ENCODE measurements at regions not wholly inside any gene's neighbourhood (a gene's known extent, or its start where the extent isn't known, plus 50 kb on each side); places are given as distances from the start of the nearest gene placed in this dataset.

DNA sequence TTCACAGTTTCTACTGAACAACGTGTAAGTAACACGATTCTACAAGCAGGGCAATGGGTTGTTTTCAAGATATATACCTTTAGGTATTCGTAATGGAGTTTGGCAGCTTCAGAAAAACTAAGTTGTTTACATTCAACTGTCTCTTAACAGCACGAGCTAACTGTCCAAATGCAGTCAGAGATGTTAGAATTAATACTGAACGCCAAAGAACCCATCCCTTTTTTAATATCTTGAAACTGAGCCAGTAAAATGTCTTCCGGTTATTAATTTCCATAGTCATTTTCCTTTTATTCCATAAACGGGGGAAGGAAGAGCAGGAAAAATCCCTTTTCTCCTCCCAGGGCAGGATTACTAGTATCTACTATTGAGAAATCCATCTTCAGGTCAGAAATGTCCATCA, 129.0 kb upstream of the THBS1 start:
- H3K27ac Mint-ChIP-seq: no peak overlapping the region
- H3K9me3 Mint-ChIP-seq: peaks cover 0 to 8% of the 10 kb centered on the region in 2 donors
- peaks cover 0 to 6% of the 10 kb centered on the region in 2 donors for H3K36me3 Mint-ChIP-seq
- no peak for DNase-seq (ENCODE audit: low spot score in 2 of 2)
- ATAC-seq: no peak

DNA sequence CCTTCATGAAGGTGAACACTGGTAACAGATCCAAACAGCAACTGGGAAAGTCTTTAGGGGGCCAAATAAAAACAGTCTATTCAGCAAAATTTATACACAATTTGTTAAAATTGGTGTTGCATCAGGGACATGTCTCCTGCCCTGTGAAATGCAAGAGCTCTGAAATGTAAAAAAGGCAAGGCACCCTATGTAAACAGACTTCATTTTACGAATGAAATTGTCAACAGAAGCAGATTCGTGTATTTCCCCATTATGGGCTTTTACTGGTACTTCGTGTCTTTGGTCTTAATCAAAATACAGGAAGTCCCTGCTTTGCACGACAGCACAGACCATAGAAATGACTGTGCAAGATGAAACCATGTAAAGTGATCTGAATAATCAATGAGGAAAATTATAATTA, 127.3 kb upstream of the THBS1 start:
- Mint-ChIP-seq H3K9me3 (peaks cover 0 to 8% of the 10 kb centered on the region in 2 donors), H3K36me3 (peaks cover 0 to 6% of the 10 kb centered on the region in 2 donors), H3K27ac (no peak overlapping the region)
- DNase-seq (ENCODE audit: low spot score in 2 of 2) (no peak), ATAC-seq (peak in 1 of 2 donors; percentile 87)

DNA sequence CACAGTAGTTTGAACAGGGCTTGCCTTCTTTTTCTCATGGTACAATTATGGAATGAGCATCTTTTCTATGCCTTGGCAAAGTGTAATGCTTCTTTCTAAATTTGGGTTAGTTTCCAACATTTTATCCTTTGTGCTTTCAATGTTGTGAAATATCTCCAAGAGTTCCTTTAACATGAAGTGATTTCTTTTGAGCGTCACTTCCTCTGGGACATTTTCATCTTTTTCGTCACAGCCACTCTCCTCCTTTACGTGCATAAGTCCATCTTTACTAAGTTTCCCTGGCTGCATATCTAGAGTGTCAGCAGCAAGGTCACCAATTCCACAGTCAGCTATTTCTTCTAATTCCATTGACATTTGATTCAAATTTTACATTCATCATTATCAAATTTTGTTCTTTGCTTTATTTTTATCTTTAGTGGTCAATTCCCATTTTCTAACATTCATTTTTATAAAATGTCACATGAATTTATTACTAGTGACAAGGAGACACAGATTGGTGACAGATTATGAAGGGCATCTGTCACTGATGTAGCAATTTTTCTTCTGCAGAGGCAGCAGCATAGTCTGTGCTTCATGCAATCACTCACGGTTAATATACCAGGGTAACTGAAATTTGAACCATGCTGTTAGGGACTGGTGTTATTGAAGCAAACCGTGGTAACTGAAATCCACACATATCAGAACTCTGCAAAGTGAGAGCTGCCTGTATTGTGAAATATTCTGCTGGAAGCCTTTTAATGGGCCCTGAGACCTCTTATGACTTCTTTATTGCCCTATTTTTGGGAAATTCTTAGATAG, 126.5 kb upstream of the THBS1 start:
- ATAC-seq (peak in 1 of 2 donors; percentile 61), DNase-seq (ENCODE audit: low spot score in 2 of 2) (no peak)
- Mint-ChIP-seq H3K9me3 (peaks cover 0 to 8% of the 10 kb centered on the region in 2 donors), H3K27ac (peak overlapping the region in 1 of 2 donors; percentile 19), H3K36me3 (peaks cover 0 to 6% of the 10 kb centered on the region in 2 donors)

DNA sequence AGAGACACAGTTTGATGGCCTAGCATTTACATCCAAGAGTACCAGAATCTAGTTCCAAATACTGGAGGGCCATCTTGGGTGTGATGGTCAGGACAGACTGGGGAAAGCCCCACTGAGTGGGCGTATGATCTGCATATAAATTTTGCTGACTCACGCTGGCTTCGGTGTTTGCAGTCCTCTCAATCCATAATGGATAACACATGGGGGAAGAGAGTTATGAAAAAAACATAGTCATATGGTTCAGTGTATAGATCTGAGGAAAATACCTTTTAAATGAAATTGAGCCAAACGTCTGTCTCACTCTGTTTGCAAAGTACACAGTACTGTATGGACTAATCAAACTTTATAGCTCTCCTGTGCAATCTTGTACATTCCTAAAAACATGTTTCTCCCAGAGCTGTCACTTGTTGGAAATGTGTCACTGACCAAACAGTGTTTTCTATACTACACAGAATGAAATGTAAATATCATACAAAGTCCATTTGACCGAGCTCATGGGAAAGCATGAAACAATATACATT, 125.3 kb upstream of the THBS1 start:
- no peaks in the 10 kb centered on the region for H3K36me3 Mint-ChIP-seq
- H3K9me3 Mint-ChIP-seq: no peaks in the 10 kb centered on the region
- H3K27ac Mint-ChIP-seq: no peak overlapping the region
- ATAC-seq: no peak
- DNase-seq (ENCODE audit: low spot score in 2 of 2): no peak

DNA sequence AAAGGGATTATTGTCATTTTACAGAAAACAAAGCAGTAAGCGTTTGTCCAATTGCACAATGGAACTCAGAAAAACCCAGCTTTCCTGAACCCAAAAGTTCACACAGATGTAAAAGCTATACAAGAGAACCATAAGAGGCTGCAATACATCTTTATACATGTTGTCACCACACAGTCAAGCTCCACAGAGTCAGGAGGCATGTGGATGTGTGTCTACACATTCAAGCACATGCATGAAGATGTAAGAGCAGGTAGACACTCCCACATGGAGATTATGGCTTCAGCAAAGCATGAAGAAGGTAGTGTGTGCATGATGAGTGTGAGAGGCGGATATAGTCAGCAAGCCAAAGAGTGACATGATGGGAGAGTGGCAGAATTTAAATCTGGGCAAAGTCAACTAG, 124.7 kb upstream of the THBS1 start:
- H3K36me3 Mint-ChIP-seq: no peaks in the 10 kb centered on the region
- DNase-seq (ENCODE audit: low spot score in 2 of 2): no peak
- no peaks in the 10 kb centered on the region for H3K9me3 Mint-ChIP-seq
- ATAC-seq: no peak
- H3K27ac Mint-ChIP-seq: no peak overlapping the region

DNA sequence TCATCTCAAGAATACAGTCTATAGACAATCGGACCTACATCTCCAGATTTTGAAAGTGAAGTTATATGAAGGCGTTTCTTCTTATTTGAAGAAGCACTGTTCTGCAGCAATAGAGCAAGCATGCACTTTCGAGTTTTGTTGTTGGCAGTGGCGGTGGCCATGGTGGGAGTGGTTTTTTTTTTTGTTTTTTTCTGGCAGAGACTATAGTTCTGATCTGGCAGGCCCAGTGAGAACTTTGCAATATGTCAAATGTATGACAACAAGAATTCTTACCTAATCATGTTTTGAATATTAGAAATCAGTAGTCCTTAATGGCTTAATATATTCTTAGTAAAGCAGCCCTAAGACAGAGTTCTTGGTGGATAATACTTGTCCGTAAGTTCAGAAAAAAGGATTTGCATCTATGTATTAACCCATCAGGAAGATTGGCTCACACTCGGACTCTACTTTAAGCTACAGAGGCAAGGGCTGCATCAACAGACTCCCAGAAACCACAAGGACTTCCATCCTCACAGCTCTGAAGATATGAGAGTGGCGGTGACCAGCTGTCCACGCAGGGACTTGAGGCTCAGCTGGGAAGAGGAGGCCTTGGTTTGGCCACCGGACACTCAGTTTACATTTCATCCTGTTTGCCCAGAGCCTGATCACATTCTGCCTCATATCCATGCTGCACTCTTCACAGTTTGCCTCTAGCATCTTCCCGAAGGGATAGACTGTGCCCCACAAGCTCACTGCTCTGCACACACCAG, 124.1 kb upstream of the THBS1 start:
- Mint-ChIP-seq H3K27ac (no peak overlapping the region), H3K36me3 (no peaks in the 10 kb centered on the region), H3K9me3 (no peaks in the 10 kb centered on the region)
- no peak for ATAC-seq
- no peak for DNase-seq (ENCODE audit: low spot score in 2 of 2)

DNA sequence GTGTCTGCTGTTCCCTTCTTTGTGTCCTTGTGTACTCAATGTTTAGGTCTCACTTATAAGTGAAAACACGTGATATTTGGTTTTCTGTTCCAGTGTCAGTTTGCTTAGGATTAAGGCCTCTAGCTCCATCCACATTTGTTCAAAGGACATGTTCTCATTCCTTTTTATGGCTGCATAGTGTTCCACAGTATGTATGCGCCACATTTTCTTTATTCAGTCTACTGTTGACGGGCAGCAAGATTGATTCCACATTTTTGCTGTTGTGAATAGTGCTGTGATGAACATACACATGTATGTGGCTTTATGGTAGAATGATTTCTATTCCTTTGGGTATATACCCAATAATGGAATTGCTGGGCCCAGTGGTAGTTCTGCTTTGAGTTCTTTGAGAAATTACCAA, 122.7 kb upstream of the THBS1 start:
- ATAC-seq (no peak), DNase-seq (ENCODE audit: low spot score in 2 of 2) (no peak)
- Mint-ChIP-seq H3K36me3 (no peaks in the 10 kb centered on the region), H3K9me3 (no peaks in the 10 kb centered on the region), H3K27ac (no peak overlapping the region)

DNA sequence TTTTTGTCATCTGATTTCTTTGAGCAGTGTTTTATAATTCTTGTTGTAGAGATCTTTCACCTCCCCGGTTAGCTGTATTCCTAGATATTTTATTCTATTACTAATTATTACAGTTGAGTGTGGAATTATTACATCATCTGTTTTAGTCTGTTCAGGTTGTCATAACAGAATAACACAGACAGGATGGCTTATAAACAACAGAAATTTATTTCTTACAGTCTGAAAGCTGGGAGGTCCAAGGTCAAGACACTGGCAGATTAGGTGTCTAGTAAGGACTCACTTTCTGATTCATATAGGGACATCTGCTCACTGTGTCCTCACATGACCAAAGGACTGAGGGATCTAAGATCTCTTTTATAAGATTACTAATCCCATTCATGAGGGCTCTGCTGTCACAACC, 121.3 kb upstream of the THBS1 start:
- no peaks in the 10 kb centered on the region for H3K36me3 Mint-ChIP-seq
- no peaks in the 10 kb centered on the region for H3K9me3 Mint-ChIP-seq
- ATAC-seq (no peak), DNase-seq (ENCODE audit: low spot score in 2 of 2) (no peak)
- no peak overlapping the region for H3K27ac Mint-ChIP-seq

DNA sequence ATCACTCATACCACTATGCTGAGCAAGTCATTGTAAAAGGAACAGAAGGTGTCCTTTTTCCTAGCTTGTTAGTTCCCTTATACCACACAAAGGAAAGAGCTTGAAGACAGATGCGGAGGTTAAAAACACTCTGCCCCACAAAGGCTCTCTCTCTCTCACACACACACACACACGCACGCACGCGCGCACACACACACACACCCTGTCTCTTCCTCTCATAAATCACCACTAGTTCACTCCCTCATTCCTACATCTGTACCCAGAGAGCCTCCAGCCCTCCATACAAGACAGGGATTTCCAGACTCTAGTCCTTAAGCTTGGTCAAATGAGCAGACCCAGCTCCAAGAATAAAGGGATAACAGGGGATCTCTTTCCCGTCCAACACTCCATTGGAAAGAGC, 120.1 kb upstream of the THBS1 start:
- H3K9me3 Mint-ChIP-seq: no peaks in the 10 kb centered on the region
- ATAC-seq: no peak
- DNase-seq (ENCODE audit: low spot score in 2 of 2): no peak
- no peaks in the 10 kb centered on the region for H3K36me3 Mint-ChIP-seq
- no peak overlapping the region for H3K27ac Mint-ChIP-seq

DNA sequence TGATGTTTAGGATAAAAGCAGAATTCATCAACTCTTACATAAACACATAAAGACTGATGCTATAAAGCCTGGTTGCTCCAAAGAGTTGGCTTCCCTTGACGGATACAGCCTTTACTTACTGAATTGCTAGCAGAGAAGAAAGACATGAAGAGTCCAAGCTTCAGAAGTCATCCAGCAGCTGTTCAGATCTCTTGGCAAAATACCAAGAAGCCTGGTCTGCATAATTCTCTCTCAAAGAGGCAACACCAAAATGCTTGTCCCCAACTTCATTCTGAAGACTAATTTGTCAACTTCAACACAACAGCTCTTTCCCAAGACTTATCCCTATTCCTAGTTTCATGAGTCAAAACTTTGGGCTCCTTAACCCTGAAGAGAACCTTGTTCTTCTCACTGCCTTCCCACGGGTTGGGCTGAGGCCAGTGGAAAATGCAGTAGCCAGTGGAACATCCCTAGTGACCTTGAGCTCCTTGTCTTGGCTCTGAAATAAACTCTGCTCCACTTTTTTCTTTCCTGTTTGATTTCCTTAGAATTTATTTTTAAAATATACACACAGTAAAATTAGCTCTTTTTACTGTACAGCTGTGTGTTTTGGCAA, 119.2 kb upstream of the THBS1 start:
- Mint-ChIP-seq H3K36me3 (no peaks in the 10 kb centered on the region), H3K9me3 (no peaks in the 10 kb centered on the region), H3K27ac (no peak overlapping the region)
- ATAC-seq (no peak), DNase-seq (ENCODE audit: low spot score in 2 of 2) (no peak)

DNA sequence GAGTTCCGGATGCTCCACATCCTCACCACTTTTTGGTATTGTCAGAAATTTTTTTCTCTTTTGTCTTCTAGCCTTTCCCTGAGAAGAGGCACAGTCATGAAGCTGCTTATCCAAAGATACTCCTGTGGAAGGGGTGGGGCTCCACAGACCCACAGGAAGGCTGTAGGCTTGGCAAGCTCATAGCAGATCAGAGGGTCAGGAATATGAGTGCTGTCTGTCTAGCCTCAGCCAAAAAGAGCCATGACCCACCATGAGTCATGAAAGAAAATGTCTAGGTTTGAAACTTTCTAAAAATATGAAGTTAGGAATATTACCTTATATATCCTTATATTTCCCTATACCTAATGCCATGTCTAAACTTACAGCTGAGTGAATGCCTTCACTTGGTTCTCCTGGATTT, 118.2 kb upstream of the THBS1 start:
- no peak for ATAC-seq
- H3K36me3 Mint-ChIP-seq: no peaks in the 10 kb centered on the region
- no peak overlapping the region for H3K27ac Mint-ChIP-seq

DNA sequence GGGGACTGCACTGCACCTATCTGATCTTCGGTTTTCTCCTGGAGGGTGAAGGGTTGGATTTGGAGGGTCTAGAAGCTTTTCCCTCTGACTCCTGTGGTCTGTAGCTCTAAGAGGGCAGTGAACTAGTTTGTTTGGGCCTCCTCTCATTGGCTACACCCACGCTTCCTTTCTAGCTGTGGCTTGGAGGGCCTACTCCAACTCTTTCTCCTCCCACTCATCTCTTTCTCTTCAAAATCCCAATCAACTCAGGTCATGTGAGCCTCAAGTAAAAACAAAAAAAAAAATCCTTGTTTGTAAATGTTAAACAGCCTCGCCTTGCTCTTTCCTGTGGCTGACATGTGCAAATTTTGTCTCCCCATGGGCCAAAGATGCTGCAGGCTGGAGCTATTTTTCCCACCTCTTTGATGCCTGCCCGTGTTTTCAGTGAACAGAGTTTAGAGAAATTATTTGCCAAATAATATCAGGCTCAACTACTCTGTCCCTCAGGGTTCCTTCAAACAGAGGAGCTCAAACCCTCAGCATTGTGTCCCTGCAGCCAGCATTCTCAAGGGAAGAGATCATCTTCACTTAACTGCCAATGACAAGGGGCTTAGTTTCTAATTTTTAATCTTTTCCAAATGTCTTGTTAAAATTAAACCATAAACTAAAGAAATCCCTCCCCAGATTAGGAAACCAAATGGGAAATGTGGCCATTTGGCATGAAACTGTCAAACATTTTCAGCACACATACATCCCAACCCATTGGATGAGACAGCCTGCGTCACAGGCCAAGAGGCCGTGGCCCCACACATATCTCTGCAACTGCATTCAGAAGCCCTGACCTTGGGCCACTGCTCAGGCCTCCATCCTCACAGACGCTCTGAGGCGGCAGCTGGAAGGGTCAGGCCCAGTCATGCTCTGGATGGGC, 114.8 kb upstream of the THBS1 start:
- Mint-ChIP-seq H3K27ac (no peak overlapping the region), H3K9me3 (peaks cover 0 to 6% of the 10 kb centered on the region in 2 donors), H3K36me3 (no peaks in the 10 kb centered on the region)
- no peak for DNase-seq (ENCODE audit: low spot score in 2 of 2)
- no peak for ATAC-seq

More for the DNA sequence above, 118.2 kb upstream of the THBS1 start:
- DNase-seq (ENCODE audit: low spot score in 2 of 2): no peak
- H3K9me3 Mint-ChIP-seq: no peaks in the 10 kb centered on the region

DNA sequence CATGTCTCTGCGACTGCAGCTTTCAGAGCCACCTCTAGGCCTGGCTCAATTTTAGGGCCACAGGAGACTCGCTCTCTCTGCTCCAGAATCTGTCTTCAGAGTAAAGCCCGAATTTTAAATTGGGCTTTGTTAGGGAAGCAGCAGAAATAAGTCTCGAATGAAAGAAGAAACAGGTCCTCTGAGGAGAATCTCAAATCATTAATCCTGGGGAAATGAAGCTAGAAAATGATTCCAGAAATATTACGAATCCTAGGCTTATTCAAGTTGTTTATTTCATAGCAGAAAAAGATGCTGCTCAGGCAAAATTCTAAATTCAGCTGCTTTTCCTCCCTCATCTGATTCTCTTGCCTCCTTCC, 114.2 kb upstream of the THBS1 start:
- H3K27ac Mint-ChIP-seq: no peak overlapping the region
- DNase-seq (ENCODE audit: low spot score in 2 of 2) (no peak), ATAC-seq (no peak)
- H3K9me3 Mint-ChIP-seq: peaks cover 0 to 6% of the 10 kb centered on the region in 2 donors
- H3K36me3 Mint-ChIP-seq: no peaks in the 10 kb centered on the region

DNA sequence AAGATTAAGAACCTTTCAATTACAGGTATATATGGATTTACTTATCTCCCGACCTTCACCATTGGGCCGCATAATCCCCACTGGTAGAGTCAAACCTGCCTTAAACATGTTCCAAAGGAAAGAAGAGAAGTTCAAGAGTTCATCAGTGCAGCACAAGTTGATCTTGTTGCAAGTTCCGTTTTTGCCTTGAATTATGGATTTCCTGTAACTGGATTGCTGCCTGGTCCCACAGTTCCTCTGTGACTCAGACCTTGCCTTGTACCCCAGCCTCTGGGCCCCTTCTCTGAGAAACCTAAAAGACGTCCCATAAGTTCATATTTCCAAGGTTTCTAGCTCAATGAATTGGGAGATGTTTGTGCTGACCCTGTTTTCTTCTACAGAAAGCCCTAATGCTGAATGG, 112.5 kb upstream of the THBS1 start:
- no peak for ATAC-seq
- Mint-ChIP-seq H3K9me3 (peaks cover 0 to 6% of the 10 kb centered on the region in 2 donors), H3K36me3 (no peaks in the 10 kb centered on the region), H3K27ac (no peak overlapping the region)
- DNase-seq (ENCODE audit: low spot score in 2 of 2): no peak

DNA sequence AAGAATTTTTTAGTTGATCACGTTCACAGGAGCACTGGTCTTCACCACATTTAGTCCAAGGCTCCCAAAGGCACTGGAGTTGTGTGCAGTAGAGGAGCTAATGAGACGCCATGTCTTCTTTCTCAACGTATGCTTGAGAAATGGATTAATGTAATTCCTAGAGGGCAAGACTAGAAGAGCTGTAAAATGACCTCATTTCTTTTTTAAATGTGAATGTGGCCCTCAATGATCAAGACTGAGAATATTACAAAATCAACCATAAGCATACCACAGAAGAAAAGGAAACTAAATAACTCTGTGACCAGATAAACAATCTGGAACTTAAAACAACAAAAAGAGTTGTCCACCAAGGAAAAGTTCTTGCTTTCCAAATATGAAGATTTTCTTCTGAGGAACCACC, 112.1 kb upstream of the THBS1 start:
- DNase-seq (ENCODE audit: low spot score in 2 of 2) (no peak), ATAC-seq (no peak)
- Mint-ChIP-seq H3K9me3 (peaks cover 0 to 6% of the 10 kb centered on the region in 2 donors), H3K27ac (no peak overlapping the region), H3K36me3 (no peaks in the 10 kb centered on the region)

DNA sequence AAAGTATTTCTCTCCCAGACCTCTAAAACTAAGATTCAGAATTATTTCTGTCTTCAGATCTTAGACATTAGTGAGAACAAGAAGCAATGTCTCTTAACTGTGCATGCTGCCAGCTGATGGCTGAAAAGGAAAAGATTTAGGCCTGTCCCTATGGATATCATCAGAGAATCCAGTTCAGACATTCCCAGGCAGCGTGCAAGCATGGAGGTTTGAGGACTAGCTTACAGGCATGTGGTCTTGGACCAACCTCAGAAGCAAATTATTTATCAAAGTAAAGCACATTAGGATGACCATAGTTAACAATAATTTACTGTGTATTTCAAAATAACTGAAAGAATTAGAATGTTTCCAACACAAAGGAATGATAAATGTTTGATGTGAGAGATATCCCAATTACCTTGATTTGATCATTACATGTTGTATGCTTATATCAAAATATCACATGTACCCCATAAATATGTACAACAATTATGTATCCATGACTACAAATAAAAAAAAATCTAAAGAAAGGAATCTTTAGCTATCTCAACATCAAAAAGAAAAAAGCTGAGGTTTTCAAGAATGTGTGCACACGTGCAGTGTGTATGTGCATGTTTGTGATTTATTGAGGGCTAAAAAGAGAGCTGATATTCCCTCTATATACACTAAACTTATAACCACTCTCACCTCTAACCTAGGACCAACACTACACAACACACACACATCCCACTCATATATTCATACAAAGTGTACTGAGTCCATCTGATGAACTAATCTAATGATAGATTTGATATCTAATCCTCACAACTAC, 108.9 kb upstream of the THBS1 start:
- Mint-ChIP-seq H3K27ac (no peak overlapping the region), H3K9me3 (peaks cover 0 to 6% of the 10 kb centered on the region in 2 donors), H3K36me3 (no peaks in the 10 kb centered on the region)
- no peak for ATAC-seq
- DNase-seq (ENCODE audit: low spot score in 2 of 2): no peak
